ENCODE measurements at regions not wholly inside any gene's neighbourhood (a gene's known extent, or its start where the extent isn't known, plus 50 kb on each side); places are given as distances from the start of the nearest gene placed in this dataset.

GRCh38 chr5:174188295-174188694 lies 142.8 kb downstream of the NSG2 start:
- DNase-seq (ENCODE audit: low read depth in 2 of 2): peak in 1 of 2 donors; percentile 2
- no peaks in the 10 kb centered on the region for H4K20me1 ChIP-seq (ENCODE audit: control insufficient read depth, extremely low read depth, insufficient read depth, low read length)
- H2AFZ ChIP-seq (ENCODE audit: low read length): no peak overlapping the region
- H3K4me1 ChIP-seq (ENCODE audit: control insufficient read depth, extremely low read depth, insufficient read depth, low read length): no peaks in the 10 kb centered on the region
- no peaks in the 10 kb centered on the region for H3K36me3 ChIP-seq (ENCODE audit: control insufficient read depth, insufficient read depth, low read length)
- no peak overlapping the region for H3K27ac ChIP-seq (ENCODE audit: insufficient read depth, low read length)
- no peaks in the 10 kb centered on the region for H3K27me3 ChIP-seq (ENCODE audit: control insufficient read depth, insufficient read depth, low read length)
- H3K79me2 ChIP-seq (ENCODE audit: control insufficient read depth, insufficient read depth, low read length): no peaks in the 10 kb centered on the region
- TF ChIP-seq EZH2 (IDR thresholded peaks at IDR 0.05; ENCODE audit: low read length, missing control alignments) (no peak), CTCF (conservative IDR thresholded peaks at IDR 0.05 in 1 of 2, IDR thresholded peaks at IDR 0.05 in 1 of 2; ENCODE audit: low read depth in 1 of 2, low read length in 2 of 2) (no peak)
- no peak overlapping the region for H3K4me2 ChIP-seq (ENCODE audit: extremely low read depth, insufficient read depth, low read length)
- no peaks in the 10 kb centered on the region for H3K9me3 ChIP-seq (ENCODE audit: control insufficient read depth, insufficient read depth, low read depth, low read length)
- H3K9ac ChIP-seq (ENCODE audit: insufficient read depth, low read length): no peak overlapping the region
- H3K4me3 ChIP-seq (replicated peaks in 1 of 4; ENCODE audit: control extremely low read depth in 1 of 4, insufficient read depth in 1 of 4, low read depth in 3 of 4, low read length in 4 of 4): no peak overlapping the region

- no peaks in the 10 kb centered on the region for H3K36me3 ChIP-seq (ENCODE audit: control insufficient read depth, insufficient read depth, low read length)
- H3K4me1 ChIP-seq (ENCODE audit: control insufficient read depth, extremely low read depth, insufficient read depth, low read length): no peaks in the 10 kb centered on the region
- no peaks in the 10 kb centered on the region for H3K9me3 ChIP-seq (ENCODE audit: control insufficient read depth, insufficient read depth, low read depth, low read length)
- no peak overlapping the region for H3K4me3 ChIP-seq (replicated peaks in 1 of 4; ENCODE audit: control extremely low read depth in 1 of 4, insufficient read depth in 1 of 4, low read depth in 3 of 4, low read length in 4 of 4)
- H2AFZ ChIP-seq (ENCODE audit: low read length): no peak overlapping the region
- H3K79me2 ChIP-seq (ENCODE audit: control insufficient read depth, insufficient read depth, low read length): no peaks in the 10 kb centered on the region
- DNase-seq (ENCODE audit: low read depth in 2 of 2): no peak
- H3K27ac ChIP-seq (ENCODE audit: insufficient read depth, low read length): no peak overlapping the region
- no peaks in the 10 kb centered on the region for H4K20me1 ChIP-seq (ENCODE audit: control insufficient read depth, extremely low read depth, insufficient read depth, low read length)
- no peak overlapping the region for H3K9ac ChIP-seq (ENCODE audit: insufficient read depth, low read length)
- no peak for TF ChIP-seq EZH2 (IDR thresholded peaks at IDR 0.05; ENCODE audit: low read length, missing control alignments)
- no peak for TF ChIP-seq CTCF (conservative IDR thresholded peaks at IDR 0.05 in 1 of 2, IDR thresholded peaks at IDR 0.05 in 1 of 2; ENCODE audit: low read depth in 1 of 2, low read length in 2 of 2)
- no peak overlapping the region for H3K4me2 ChIP-seq (ENCODE audit: extremely low read depth, insufficient read depth, low read length)
- H3K27me3 ChIP-seq (ENCODE audit: control insufficient read depth, insufficient read depth, low read length): no peaks in the 10 kb centered on the region
Measured at GRCh38 chr5:174189654-174190541, 144.4 kb downstream of the NSG2 start.

GRCh38 chr5:174191076-174191475 lies 145.6 kb downstream of the NSG2 start:
- no peak for DNase-seq (ENCODE audit: low read depth in 2 of 2)
- no peaks in the 10 kb centered on the region for H3K9me3 ChIP-seq (ENCODE audit: control insufficient read depth, insufficient read depth, low read depth, low read length)
- H3K27me3 ChIP-seq (ENCODE audit: control insufficient read depth, insufficient read depth, low read length): no peaks in the 10 kb centered on the region
- no peak overlapping the region for H3K4me3 ChIP-seq (replicated peaks in 1 of 4; ENCODE audit: control extremely low read depth in 1 of 4, insufficient read depth in 1 of 4, low read depth in 3 of 4, low read length in 4 of 4)
- H3K4me1 ChIP-seq (ENCODE audit: control insufficient read depth, extremely low read depth, insufficient read depth, low read length): no peaks in the 10 kb centered on the region
- no peaks in the 10 kb centered on the region for H4K20me1 ChIP-seq (ENCODE audit: control insufficient read depth, extremely low read depth, insufficient read depth, low read length)
- H3K79me2 ChIP-seq (ENCODE audit: control insufficient read depth, insufficient read depth, low read length): no peaks in the 10 kb centered on the region
- H3K36me3 ChIP-seq (ENCODE audit: control insufficient read depth, insufficient read depth, low read length): no peaks in the 10 kb centered on the region
- H3K9ac ChIP-seq (ENCODE audit: insufficient read depth, low read length): no peak overlapping the region
- H3K27ac ChIP-seq (ENCODE audit: insufficient read depth, low read length): no peak overlapping the region
- TF ChIP-seq EZH2 (IDR thresholded peaks at IDR 0.05; ENCODE audit: low read length, missing control alignments) (no peak), CTCF (conservative IDR thresholded peaks at IDR 0.05 in 1 of 2, IDR thresholded peaks at IDR 0.05 in 1 of 2; ENCODE audit: low read depth in 1 of 2, low read length in 2 of 2) (no peak)
- H3K4me2 ChIP-seq (ENCODE audit: extremely low read depth, insufficient read depth, low read length): no peak overlapping the region
- H2AFZ ChIP-seq (ENCODE audit: low read length): no peak overlapping the region
